GM18873 (cell line): ENCODE measurements at regions not wholly inside any gene's neighbourhood (a gene's known extent, or its start where the extent isn't known, plus 50 kb on each side); places are given as distances from the start of the nearest gene placed in this dataset.
"Not testable (repeated sequence)": the region's sequence is repeated elsewhere in the genome, so short reads cannot be mapped to it uniquely, and the experiment has no call there.

Source experiments
- ATAC-seq: cut with Tn5 transposase; IDR thresholded peaks from one replicate; pipeline ENCODE4 v1.9.1; 2021; ENCODE audit warnings: mild to moderate bottlenecking, moderate library complexity, moderate number of reproducible peaks; ENCODE audit not compliant: unreplicated experiment, low FRiP score

- not testable (repeated sequence) for ATAC-seq
These were observed 56.2 kb upstream of the TFPI start for GRCh38 chr2:187610450-187610849.

GRCh38 chr2:187612857-187613256 is 58.6 kb upstream of the TFPI start:
- ATAC-seq = no peak

DNA sequence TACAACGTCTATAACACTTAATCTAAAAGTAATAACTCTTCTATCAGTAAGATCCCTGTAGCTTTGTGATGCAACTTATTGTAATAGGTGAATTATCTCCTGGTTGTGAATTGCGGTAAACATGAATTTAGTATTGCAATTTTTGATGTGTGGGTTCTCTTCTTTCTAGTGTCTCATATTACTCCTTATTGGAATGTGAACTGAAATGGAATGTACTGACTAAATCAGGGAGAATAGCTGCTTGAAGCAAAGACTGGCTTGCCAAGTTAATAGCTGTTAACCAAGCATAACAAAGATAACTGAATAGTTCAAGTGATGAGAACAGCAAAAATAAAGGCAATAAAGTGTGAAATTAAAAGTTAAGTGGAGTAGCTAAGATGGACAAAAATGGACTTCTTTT is 60.5 kb upstream of the TFPI start:
- ATAC-seq = no peak

DNA sequence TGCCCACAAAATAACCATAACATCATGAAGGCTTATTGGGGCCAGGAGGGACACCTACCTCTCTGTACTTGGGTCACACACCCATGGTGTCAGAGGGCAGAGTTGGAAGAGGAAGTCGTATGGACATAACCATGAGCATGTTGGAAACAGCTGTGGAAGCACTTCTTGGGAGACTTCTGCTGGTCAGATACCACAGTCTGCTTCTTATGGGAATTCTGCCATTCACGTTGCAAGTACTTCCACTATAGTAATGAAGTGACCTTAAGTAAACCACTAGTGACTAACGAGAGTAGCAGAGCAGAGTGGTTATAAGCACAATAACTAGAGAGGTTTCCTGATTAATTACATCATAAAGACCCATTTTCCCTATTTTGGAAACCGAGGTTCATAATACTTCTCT is 61.1 kb upstream of the TFPI start:
- no peak for ATAC-seq

DNA sequence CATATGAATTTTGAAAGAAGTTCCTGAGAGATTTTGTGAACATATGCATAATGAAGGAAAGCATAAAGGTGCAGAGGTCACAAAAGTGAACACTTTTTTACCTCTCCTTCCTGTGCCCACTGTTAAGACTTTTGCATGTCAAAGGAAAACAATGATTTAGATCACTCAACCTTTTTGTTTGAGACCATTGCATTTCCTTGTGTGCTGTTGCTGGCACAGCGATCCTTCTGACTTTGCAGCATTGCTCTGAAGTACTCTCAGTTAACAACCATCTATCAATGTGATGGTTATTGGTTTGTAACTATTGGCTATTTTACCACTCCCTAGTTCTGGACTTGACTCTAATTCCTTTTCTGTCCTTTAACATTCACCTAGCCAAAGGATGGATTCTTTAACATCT is 61.7 kb upstream of the TFPI start:
- no peak for ATAC-seq

GRCh38 chr2:187617120-187617519 is 62.9 kb upstream of the TFPI start:
- no peak for ATAC-seq

DNA sequence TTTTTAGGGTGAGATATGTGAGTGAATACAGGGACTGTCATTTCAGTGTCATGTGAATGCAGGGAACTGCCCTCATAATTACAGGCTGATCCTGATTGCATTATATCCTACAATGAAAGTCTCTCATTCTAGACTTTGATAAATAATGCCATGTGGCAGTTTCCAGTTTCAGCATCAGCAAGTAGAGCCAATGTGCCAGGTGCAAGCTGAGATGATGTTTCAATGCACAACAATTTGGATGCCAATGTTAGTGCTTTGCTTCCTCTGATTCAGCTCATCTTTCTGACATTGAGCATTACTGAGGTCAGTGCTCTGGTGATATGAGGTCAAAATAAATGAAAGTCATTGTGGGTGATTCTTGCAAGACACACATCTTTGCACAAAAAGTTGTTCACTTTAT is 63.7 kb upstream of the TFPI start:
- ATAC-seq = no peak

DNA sequence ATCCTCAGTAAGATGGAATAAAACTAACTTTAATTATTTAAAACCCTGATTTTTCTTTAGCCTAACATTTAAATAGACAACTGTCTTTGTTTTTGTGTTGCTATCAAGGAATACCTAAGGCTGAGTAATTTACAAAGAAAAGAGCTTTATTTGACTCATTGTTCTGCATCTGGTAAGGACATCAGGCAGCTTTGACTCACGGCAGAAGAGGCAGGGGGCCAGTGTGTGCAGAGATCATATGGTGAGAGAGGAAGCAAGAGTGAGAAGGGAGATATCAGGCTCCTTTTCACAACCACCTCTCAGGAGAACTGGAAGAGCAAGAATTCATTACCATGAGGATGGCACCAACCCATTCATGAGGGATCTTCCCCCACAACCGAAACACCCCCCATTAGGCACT is 64.6 kb upstream of the TFPI start:
- ATAC-seq = no peak

- ATAC-seq = no peak
These were observed 72.9 kb upstream of the TFPI start for GRCh38 chr2:187627153-187627552.

GRCh38 chr2:187636731-187637391 is 82.6 kb upstream of the TFPI start:
- ATAC-seq = not testable (repeated sequence)

- ATAC-seq = not testable (repeated sequence)
These were observed 83.1 kb upstream of the TFPI start for GRCh38 chr2:187637392-187637740.

GRCh38 chr2:187637771-187638170 is 83.5 kb upstream of the TFPI start:
- not testable (repeated sequence) for ATAC-seq

GRCh38 chr2:187638840-187639239 is 84.6 kb upstream of the TFPI start:
- no peak for ATAC-seq

DNA sequence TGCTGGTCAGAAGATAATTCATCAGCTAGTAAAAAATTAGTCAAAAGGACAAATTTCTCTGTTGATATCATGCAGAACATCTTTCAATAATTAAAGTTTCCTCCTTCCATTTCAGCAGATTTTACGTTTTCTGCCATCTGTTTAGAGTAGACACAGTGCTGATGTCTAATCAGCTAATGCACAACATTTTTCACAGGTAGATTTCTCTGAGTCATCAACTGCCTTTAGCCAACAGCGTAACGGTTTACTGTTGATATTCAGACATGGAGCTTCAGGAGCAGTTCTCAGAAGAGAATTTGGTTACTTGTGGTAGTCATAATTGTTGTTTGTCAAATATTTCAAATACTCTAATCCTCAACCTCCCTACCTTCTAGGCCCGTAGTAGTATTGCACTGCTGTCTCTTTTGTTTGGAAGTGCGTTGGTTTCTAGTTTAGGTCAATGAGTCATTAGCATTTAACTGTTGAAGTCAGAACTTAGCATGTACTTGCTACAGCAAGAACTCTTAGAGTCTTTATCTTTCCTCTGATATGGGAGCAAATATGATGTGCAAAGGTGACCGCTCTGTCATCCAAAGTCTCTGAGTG is 86.8 kb upstream of the TFPI start:
- ATAC-seq = no peak

GRCh38 chr2:187642498-187642897 is 88.3 kb upstream of the TFPI start:
- ATAC-seq = no peak

GRCh38 chr2:187644486-187644885 is 90.3 kb upstream of the TFPI start:
- ATAC-seq = no peak

- no peak for ATAC-seq
These were observed 90.7 kb upstream of the TFPI start for GRCh38 chr2:187644981-187645380.

GRCh38 chr2:187646556-187646955 is 92.3 kb upstream of the TFPI start:
- no peak for ATAC-seq

DNA sequence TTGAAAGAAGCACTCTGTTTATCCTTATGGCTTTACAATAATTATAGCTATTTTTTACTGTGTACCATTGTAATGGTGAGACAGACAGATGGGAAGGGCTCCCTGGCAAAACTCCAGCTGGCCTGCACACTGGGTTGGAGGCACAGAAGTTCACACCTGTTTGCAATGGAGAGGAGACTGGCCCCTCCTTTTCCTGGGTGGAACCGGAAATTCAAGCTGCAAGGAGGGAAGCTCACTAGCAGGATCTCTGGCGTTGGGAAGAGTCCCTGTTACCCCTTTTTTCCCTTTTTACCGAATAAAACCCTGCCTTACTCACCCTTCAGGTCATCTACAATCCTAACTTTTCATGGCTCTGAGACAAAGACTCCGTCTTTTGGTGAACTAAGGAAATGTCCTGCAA is 100.3 kb upstream of the TFPI start:
- no peak for ATAC-seq

DNA sequence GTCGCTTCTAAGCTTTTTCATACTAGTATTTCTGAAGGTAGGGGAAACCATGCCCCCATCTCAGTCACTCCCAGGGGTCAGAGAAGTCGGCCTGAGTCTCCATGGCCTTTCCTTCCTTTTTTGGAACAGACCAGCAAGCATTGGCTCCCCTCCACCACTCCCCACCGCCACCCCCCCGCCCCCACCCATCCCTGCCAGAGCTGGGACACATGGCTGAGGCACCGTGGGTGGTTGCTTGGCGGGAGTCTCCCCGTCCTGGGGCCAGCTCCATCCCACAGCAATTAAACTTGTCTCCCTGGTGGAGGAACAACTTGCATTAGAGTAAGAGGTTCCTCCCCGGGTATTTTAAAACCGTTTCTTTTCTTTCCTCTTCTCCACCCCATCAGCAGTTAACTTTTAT is 100.8 kb upstream of the TFPI start:
- ATAC-seq = no peak

GRCh38 chr2:187656123-187656522 is 101.9 kb upstream of the TFPI start:
- no peak for ATAC-seq

- no peak for ATAC-seq
These were observed 104.8 kb upstream of the TFPI start for GRCh38 chr2:187658952-187659525.
